Suppressor macrophage treated with lipopolysaccharide for 4 hours (primary cell): ENCODE measurements at regions not wholly inside any gene's neighbourhood (a gene's known extent, or its start where the extent isn't known, plus 50 kb on each side); places are given as distances from the start of the nearest gene placed in this dataset.
A peak's percentile ranks its signal among the peaks of the same experiment; 100 is the strongest.

Source experiments
- DNase-seq: peaks from one replicate; pipeline ENCODE4 v3.0.0-alpha.2; 2020

- no peak for DNase-seq
These were observed 300.2 kb downstream of the SOX4 start for GRCh38 chr6:21893793-21894192.

GRCh38 chr6:21895555-21895954, 302.0 kb downstream of the SOX4 start:
- no peak for DNase-seq

- DNase-seq, result no peak
These were observed 304.7 kb downstream of the SOX4 start for GRCh38 chr6:21898107-21898796.

- no peak for DNase-seq
These were observed 306.2 kb downstream of the SOX4 start for GRCh38 chr6:21899708-21900107.

GRCh38 chr6:21900730-21901129, 307.2 kb downstream of the SOX4 start:
- DNase-seq, result peak; percentile 16

GRCh38 chr6:21902628-21903169, 309.1 kb downstream of the SOX4 start:
- DNase-seq, result no peak

- DNase-seq, result no peak
These were observed 312.0 kb downstream of the SOX4 start for GRCh38 chr6:21905531-21905930.

- no peak for DNase-seq
These were observed 313.3 kb downstream of the SOX4 start for GRCh38 chr6:21906826-21907225.

GRCh38 chr6:21907291-21907690, 313.7 kb downstream of the SOX4 start:
- DNase-seq, result no peak

- DNase-seq, result no peak
These were observed 314.8 kb downstream of the SOX4 start for GRCh38 chr6:21908161-21908848.

- no peak for DNase-seq
These were observed 315.8 kb downstream of the SOX4 start for GRCh38 chr6:21909321-21909720.

- DNase-seq, result no peak
These were observed 317.7 kb downstream of the SOX4 start for GRCh38 chr6:21911208-21911607.

GRCh38 chr6:21912151-21912832, 318.7 kb downstream of the SOX4 start:
- no peak for DNase-seq

GRCh38 chr6:21914121-21914973, 320.8 kb downstream of the SOX4 start:
- peak; percentile 71 for DNase-seq

- peak; percentile 25 for DNase-seq
These were observed 322.2 kb downstream of the SOX4 start for GRCh38 chr6:21915707-21916260.

GRCh38 chr6:21918041-21918440, 324.5 kb downstream of the SOX4 start:
- DNase-seq, result no peak

- DNase-seq, result no peak
These were observed 325.1 kb downstream of the SOX4 start for GRCh38 chr6:21918666-21919065.

- DNase-seq, result no peak
These were observed 328.5 kb downstream of the SOX4 start for GRCh38 chr6:21922086-21922485.

GRCh38 chr6:21924002-21924401, 330.5 kb downstream of the SOX4 start:
- no peak for DNase-seq

GRCh38 chr6:21928827-21929226, 335.3 kb downstream of the SOX4 start:
- DNase-seq, result no peak

GRCh38 chr6:21931641-21932335, 338.2 kb downstream of the SOX4 start:
- no peak for DNase-seq

- DNase-seq, result no peak
These were observed 339.8 kb downstream of the SOX4 start for GRCh38 chr6:21933351-21933750.
